K562 (cell line): ENCODE measurements at regions not wholly inside any gene's neighbourhood (a gene's known extent, or its start where the extent isn't known, plus 50 kb on each side); places are given as distances from the start of the nearest gene placed in this dataset.

Source experiments
- CEBPB ChIP-seq: fragments of 450-650 bp; IDR thresholded peaks from 2 replicates; pipeline ENCODE4 v1.6.1; 2016; ENCODE audit warnings: missing genetic modification characterization, missing compliant biosample characterization
- CTCF ChIP-seq, 3 experiments: IDR thresholded peaks in 2 of 3; conservative IDR thresholded peaks in 1 of 3; 2 replicates each; pipeline ENCODE4 v1.5.1; 2011 to 2012; ENCODE audit warnings: low read length in 3 of 3, mild to moderate bottlenecking in 3 of 3, control low read depth in 2 of 3, improper control_type of control experiment in 1 of 3, inconsistent platforms in 1 of 3, low read depth in 1 of 3, mixed read lengths in 1 of 3, moderate library complexity in 1 of 3; ENCODE audit not compliant: insufficient read depth in 2 of 3
- E2F6 ChIP-seq, 2 experiments: IDR thresholded peaks; 2 replicates each; pipeline ENCODE4 v1.6.1; 2011; ENCODE audit warnings: borderline replicate concordance in 1 of 2, control low read depth in 1 of 2, low read depth in 1 of 2, low read length in 1 of 2, mild to moderate bottlenecking in 1 of 2, mixed read lengths in 1 of 2, moderate library complexity in 1 of 2; ENCODE audit not compliant: insufficient read depth in 1 of 2, insufficient read length in 1 of 2, poor library complexity in 1 of 2, severe bottlenecking in 1 of 2; ENCODE audit errors: extremely low read depth in 1 of 2
- EZH2 ChIP-seq: IDR thresholded peaks from 2 replicates; pipeline ENCODE4 v1.6.1; 2012; ENCODE audit warnings: low read depth, mild to moderate bottlenecking, inconsistent platforms, low read length, borderline replicate concordance
- MAZ ChIP-seq, 2 experiments: fragments of 450-650 bp in 1 of 2; sonication (generic) in 1 of 2; formaldehyde crosslinking; IDR thresholded peaks in 1 of 2; conservative IDR thresholded peaks in 1 of 2; 2 replicates each; pipeline versions ENCODE4 v1.4.0 to v1.5.0; 2020; ENCODE audit warnings: mild to moderate bottlenecking in 1 of 2, missing genetic modification reagents in 1 of 2
- MLX ChIP-seq, 2 experiments: fragments of 450-650 bp in 1 of 2; sonication (generic) in 1 of 2; formaldehyde crosslinking; conservative IDR thresholded peaks; 2 replicates each; pipeline versions ENCODE4 v1.4.0 to v1.8.1; 2020 to 2022; ENCODE audit warnings: mild to moderate bottlenecking in 1 of 2, missing genetic modification reagents in 1 of 2
- NCOR1 ChIP-seq: fragments of 450-650 bp; IDR thresholded peaks from 2 replicates; pipeline ENCODE4 v1.6.1; 2016; ENCODE audit warnings: mild to moderate bottlenecking, moderate library complexity
- PURB ChIP-seq: sonication (generic); formaldehyde crosslinking; IDR thresholded peaks from 2 replicates; pipeline ENCODE4 v1.9.0; 2021; ENCODE audit warnings: low read depth, mild to moderate bottlenecking, missing genetic modification reagents
- SMAD3 ChIP-seq: fragments of 450-650 bp; formaldehyde crosslinking; conservative IDR thresholded peaks from 2 replicates; pipeline ENCODE4 v1.4.0; 2020; ENCODE audit warnings: mild to moderate bottlenecking
- SMC3 ChIP-seq: conservative IDR thresholded peaks from 2 replicates; pipeline ENCODE4 v1.6.1; 2011; ENCODE audit warnings: low read depth, low read length, improper control_type of control experiment; ENCODE audit not compliant: insufficient read depth
- TCF7 ChIP-seq: sonication (generic); IDR thresholded peaks from 2 replicates; pipeline ENCODE4 v1.6.1; 2016; ENCODE audit warnings: antibody characterized with exemption, borderline replicate concordance
- TRIM28 ChIP-seq: fragments of 450-650 bp; IDR thresholded peaks from 2 replicates; pipeline ENCODE4 v1.6.1; 2017

- no peak for TF ChIP-seq E2F6 (IDR thresholded peaks at IDR 0.05; ENCODE audit: borderline replicate concordance in 1 of 2, extremely low read depth in 1 of 2, insufficient read depth in 1 of 2, insufficient read length in 1 of 2, low read depth in 1 of 2, low read length in 1 of 2, poor library complexity in 1 of 2, severe bottlenecking in 1 of 2)
- no peak for TF ChIP-seq MAZ (CRISPR knock-in tag; conservative IDR thresholded peaks at IDR 0.05 in 1 of 2, IDR thresholded peaks at IDR 0.05 in 1 of 2)
- no peak for TF ChIP-seq TRIM28
- TF ChIP-seq SMC3: no peak
- TF ChIP-seq TCF7: no peak
- no peak for TF ChIP-seq MLX (CRISPR knock-in tag; conservative IDR thresholded peaks at IDR 0.05)
- no peak for TF ChIP-seq NCOR1
- no peak for TF ChIP-seq EZH2
- no peak for TF ChIP-seq PURB
- TF ChIP-seq CTCF (IDR thresholded peaks at IDR 0.05 in 2 of 3, conservative IDR thresholded peaks at IDR 0.05 in 1 of 3; ENCODE audit: insufficient read depth in 2 of 3, low read depth in 1 of 3, low read length in 3 of 3): no peak
- TF ChIP-seq CEBPB: peak; percentile 63
- no peak for TF ChIP-seq SMAD3 (CRISPR knock-in tag)
Measured at GRCh38 chr2:64312622-64313397, 141.2 kb upstream of the LGALSL start.
